RKO (cell line): ENCODE measurements at regions not wholly inside any gene's neighbourhood (a gene's known extent, or its start where the extent isn't known, plus 50 kb on each side); places are given as distances from the start of the nearest gene placed in this dataset.
A peak's percentile ranks its signal among the peaks of the same experiment; 100 is the strongest.
"Not testable (repeated sequence)": the region's sequence is repeated elsewhere in the genome, so short reads cannot be mapped to it uniquely, and the experiment has no call there.

Experiments
- DNase-seq: peaks from one replicate; pipeline ENCODE4 v3.0.0-alpha.2; 2016; ENCODE audit warnings: low spot score

DNA sequence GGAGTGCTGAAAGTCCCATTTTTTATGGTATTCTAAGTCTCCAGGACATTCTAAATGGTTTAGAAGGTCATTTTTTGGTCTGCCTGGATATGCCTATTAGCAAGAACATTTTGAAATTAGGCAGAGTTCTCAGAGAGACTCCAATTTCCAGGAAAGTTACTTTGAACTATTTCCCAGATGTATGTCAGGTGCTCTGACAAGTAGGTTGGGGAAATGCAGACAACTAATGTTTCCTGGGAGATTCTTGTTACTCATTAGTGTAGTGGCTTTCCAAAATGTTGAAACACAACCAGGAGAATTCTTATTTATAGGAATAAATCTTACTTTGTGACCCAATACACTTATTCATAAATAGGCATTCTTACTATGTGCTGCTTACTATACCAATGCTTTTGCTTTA lies 268.4 kb downstream of the ZNF37A start:
- not testable (repeated sequence) for DNase-seq

DNA sequence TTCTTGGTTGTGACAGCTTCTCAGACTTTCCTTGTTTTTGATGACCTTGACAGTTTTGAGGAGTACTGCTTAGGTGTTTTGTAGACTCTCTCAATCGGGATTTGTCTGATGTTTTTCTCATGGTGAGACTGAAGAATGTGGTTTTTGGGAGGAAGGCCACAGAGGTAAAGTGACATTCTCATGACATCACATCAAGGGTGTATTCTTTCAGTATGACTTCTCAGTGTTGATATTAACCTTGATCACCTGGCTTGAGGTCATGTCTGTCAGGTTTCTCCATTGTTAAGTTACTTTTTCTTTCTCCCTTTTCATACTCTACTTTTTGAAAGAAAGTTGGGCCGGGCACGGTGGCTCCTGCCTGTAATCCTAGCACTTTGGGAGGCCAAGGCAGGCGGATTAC lies 269.9 kb downstream of the ZNF37A start:
- DNase-seq = not testable (repeated sequence)

DNA sequence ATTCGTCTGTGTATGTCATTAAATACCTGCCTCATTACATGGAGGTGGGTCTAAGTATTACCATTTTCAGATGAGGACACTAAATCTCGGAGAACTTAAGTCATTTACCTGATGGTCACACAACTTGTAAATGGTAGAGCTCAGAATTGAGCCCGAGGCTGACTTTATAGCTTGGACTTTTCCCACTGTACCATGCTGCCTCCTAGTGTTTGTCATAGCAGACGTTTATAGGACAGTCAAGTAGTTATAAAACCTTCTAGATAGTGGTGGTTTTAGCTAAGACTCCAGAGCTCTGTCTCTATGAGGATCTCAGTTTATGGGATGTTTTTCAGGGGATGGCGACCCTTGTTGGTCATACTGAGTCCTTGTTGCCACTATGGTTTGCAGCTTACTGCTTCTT lies 271.8 kb downstream of the ZNF37A start:
- DNase-seq = peak; percentile 68

DNA sequence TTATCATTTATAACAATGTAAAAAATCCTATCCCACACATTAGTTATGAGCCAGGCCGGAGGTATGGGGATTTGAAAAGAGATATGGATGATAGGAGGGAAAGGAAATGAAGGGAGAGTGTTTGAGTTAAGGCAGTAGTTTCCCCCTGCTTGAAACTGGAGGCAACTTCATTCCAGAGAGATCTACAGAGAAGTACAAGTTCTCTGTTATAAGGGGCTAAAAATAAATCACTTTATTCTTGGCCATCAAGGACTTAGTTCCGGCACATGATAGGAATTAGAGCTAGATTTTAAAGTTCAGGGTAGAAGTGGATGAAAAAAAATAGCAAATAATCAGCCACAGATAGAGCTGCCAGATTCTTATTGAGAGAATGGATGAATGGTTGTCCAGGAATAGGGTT lies 289.7 kb downstream of the ZNF37A start:
- DNase-seq = not testable (repeated sequence)

DNA sequence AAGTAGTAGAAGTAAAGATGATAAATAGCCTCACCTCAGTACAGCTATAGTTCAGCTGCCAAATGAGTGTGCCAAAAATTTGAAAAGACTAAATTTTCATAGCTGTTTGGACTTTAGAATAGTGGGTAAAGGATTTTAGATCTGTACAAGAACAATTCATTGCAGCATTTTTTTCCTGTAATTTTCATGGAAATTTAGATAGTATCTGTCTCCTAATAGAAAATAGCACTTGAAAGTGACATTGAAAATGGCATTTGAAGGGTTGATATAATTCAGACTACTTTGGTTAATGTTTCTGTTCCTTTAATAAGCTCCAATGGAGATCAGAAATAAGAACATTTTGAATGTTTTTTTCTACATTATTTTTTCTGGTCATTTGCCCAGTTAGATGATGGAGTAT lies 292.7 kb downstream of the ZNF37A start:
- DNase-seq = not testable (repeated sequence)

DNA sequence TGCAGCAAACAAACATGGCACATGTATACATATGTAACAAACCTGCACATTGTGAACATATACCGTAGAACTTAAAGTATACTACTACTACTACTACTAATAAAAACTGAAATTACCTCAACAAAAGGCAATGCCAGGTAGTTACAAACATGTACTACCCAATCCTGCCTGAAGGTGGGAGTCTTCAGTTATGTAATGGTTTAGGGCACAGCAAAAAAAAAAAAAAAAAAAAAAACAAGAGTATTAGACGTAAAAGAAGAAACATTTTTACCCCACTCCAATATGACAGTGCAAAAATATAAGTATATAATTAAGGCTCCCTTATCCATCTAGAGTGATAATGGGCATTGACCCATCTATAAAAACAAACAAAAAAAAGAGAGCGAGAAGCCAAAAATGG lies 296.6 kb downstream of the ZNF37A start:
- DNase-seq = peak; percentile 7

DNA sequence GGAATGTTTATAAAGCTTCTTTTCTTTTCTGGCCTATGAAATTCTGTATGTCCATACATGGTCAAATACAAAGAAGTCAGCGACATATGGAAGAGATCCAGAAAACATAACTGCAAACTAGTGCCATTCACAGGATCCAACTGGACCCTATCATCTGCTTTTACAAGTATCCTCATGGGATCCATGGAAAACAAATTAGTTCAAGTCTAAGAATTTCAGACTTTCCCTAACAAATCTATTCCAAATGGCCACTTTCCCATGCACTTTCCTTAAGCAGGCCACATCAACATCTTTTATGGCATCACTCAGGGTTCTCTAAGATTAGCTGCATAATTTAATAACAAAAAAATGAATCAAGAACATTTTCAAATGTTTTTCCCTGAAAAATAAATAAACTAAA lies 301.3 kb downstream of the ZNF37A start:
- not testable (repeated sequence) for DNase-seq

DNA sequence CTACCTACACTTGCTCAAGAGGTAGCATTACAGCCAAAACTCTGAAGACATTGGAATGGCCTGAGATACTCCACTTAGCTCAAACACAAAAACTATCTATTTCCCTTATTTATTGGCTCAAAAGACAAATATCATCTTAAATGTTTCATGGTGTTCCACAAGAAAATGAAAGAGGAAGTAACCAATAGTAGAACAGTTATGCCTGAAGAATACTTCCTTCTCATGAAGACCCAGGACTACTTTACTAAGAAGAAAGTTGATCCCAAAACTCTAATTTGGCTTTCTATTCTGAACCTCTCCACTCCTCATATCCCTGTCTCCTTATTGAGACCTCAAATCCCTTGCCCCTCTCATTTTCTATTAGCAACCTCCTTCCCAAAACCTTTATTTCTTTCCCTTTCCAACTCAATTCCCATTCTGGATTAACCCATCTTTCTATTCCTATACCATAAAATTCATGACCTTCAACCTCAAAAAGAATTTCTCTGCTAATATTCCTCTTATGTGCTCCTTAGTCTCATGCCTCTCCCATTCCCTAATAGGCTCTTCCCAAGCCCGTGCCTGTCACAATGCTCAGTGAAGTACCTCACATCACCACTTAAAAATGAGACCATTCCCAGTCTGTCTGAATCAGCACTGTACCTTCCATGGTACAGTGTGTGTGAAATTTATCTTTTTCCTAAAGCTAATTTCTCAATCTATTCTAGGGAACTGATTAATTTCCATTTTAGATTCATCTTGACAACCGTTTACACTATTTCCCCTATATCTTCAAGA lies 302.2 kb downstream of the ZNF37A start:
- DNase-seq = not testable (repeated sequence)

DNA sequence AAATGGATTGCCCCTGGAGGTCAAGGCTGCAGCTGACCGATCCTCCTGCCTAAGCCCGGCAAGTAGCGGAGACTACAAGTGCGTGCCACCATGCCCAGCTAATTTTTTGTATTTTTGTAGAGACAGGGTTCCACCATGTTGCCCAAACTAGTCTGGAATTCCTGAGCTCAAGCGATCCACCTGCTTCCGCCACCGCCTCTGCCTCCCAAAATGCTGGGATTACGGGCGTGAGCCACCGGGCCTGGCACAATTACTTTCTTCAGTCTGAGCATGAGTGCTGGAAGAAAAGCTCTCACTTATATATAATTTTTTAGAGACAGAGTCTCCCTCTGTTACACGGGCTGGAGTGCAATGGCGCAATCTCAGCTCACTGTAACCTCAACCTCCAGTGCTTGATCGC lies 307.4 kb downstream of the ZNF37A start:
- DNase-seq = not testable (repeated sequence)

DNA sequence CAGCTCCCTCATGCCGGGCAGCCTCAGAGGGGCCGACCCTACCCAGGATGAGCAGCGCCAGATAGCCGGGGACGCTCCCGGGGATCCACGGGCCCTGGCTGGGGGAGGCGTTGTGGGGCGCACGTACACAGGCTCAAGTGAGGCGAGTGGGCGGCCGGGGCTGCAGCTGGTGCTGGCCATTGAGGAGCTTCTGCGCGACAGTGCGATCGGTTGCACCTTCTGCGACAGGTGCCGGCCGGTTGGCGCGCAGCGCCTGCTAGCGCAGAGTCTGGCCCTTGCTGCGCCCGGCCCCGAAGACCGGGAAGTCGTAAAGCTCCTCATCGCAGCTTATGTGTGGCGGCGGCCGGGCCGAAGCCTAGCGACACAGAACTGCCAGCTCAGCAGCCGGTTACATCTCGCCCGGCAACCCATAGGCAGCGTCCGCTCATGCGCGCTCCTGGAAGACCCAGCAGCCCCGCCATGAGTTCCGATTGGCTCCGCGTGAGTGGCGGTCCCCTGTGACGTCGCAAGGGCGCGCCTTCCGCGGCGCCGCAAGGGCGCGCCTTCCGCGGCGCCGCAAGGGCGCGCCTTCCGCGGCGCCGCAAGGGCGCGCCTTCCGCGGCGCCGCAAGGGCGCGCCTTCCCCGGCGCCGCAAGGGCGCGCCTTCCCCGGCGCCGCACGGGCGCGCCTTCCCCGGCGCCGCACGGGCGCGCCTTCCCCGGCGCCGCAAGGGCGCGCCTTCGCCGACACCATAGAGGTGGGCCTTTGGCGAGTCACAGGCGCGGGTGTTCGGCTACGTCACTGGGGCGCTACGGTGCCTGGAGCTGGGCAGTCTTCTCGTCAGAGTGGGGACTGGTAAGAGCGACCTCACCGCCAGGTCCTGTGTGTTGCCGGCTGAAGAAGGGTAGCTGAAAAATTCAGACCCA lies 308.6 kb downstream of the ZNF37A start:
- peak; percentile 97 for DNase-seq

DNA sequence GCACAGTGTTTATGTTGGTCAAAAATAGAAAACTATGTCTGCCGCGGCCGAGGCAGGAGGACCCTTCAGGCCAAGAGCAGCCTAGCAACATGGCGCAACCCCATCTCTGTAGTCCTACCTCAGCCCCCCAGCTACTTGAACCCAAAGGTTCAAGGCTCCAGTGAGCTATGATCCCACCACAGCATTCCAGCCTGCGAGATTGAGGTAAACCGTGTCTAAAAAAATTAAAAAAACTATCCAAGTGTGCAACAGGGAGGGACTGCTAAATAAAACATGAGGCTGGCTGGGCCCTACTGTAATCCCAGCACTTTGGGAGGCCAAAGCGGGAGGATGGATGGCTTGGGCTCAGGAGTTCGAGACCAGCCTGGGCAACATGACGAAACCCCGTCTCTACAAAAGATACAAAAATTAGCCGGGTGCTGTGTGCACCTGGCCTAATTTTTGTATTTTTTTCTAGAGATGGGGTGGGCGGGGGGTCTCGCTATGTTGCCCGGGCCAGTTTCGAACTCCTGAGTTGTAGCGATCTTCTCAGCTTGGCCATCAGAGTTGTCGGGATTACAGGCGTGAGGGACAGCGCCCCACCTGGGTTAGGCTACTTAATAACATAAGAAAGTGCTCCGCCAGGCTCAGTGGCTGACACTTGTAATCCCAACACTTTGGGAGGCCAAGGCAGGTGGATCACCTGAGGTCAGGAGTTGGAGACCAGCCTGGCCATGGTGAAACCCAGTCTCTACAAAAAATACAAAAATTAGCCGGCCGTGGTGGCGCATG lies 309.4 kb downstream of the ZNF37A start:
- DNase-seq = not testable (repeated sequence)

DNA sequence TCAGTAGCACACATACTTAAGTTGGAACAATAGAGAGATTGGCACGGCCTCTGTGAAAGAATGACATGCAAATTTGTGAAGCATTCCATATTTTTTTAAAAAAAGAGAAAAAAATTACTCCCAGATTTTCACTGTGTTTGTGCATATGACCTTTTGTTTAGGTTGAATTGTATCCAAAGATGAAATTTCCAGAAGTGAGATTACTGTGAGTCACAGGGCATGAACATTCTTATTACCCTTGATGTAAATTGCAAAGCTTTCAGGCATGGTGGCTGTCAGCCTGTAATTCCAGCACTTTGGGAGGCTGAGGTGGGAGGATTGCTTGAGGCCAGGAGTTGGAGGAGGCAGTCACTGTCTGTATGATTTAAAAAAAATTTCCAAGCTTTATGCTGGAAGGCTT lies 329.5 kb downstream of the ZNF37A start:
- DNase-seq = not testable (repeated sequence)

DNA sequence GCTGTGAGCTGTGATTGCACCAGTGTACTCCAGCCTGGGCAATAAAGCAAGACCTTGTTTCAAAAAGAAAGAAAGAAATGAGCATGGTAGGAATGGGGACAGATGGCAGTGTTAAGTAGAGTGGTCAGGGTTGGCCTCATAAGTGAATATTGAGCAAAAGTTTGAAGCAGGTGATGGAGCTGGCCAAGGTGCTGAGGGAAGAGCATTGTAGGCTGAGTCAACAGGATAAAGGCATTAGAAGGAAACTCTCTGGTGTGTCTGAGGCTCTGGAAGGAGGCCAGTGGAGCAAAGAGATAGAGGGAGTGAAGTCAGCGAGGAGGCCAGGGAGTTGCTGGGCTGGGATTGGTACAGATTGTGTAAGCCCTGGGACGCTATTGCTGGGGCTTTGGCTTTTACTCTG lies 336.1 kb downstream of the ZNF37A start:
- DNase-seq = not testable (repeated sequence)

DNA sequence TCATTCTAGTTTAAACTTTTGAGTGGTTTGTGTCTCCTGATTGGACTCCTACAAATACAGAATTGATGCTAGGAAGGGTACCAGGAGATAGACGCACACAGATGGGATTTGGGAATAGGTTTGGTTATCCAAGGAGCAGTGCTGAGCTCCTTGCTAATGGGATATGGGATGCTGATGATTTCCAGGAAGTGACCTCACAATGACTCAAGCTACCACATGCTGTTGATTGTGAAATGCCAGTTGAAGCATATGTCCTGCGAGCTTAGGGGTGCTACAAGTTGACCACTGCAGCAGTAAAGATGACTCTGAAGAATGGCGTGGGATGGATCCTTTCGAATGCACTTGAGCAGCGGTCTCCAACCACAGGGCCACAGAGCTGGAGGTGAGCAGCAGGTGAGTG lies 343.2 kb downstream of the ZNF37A start:
- peak; percentile 68 for DNase-seq

DNA sequence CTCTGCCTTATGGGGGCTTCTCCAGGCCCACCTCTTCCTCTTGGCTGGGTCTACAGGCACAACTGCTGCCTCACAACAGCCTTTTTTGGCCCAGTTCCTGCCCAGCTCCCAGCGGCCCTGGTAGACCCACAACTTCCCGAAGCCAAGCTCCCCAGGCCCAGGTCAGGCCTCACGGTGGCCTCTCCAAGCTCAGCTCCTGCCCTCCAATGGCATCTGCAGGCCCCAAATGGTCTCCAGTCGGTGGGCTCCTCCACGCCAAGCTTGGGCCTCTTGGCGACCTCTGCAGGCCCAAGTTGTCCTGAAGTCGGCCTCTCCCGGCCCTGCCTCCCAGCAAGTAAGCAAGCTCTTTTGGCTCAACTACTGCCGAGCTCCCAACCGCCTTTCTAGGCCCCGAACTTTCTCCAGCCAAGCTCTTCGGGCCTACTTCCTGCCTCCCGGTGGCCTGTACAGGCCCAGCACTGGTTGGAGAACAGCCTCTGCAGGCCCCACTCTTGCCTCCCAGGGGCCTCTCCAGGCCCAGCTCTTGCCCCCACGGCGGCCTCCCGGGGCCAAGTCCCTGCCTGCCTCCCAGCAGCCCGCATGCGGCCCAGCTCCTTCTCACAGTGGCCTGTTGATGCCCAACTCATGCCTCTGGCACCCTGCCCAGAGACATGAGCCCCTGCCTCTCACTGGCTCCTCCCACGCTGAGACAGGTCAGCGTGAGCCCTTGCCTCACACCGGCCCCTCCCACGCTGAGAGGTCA lies 354.6 kb downstream of the ZNF37A start:
- DNase-seq = not testable (repeated sequence)

DNA sequence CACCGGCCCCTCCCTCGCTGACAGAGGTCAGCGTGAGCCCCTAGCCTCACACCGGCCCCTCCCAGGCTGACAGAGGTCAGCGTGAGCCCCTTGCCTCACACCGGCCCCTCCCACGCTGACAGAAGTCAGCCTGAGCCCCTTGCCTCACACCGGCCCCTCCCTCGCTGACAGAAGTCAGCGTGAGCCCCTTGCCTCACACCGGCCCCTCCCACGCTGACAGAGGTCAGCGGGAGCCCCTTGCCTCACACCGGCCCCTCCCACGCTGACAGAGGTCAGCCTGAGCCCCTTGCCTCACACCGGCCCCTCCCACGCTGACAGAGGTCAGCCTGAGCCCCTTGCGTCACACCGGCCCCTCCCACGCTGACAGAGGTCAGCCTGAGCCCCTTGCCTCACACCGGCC lies 355.5 kb downstream of the ZNF37A start:
- DNase-seq = not testable (repeated sequence)

DNA sequence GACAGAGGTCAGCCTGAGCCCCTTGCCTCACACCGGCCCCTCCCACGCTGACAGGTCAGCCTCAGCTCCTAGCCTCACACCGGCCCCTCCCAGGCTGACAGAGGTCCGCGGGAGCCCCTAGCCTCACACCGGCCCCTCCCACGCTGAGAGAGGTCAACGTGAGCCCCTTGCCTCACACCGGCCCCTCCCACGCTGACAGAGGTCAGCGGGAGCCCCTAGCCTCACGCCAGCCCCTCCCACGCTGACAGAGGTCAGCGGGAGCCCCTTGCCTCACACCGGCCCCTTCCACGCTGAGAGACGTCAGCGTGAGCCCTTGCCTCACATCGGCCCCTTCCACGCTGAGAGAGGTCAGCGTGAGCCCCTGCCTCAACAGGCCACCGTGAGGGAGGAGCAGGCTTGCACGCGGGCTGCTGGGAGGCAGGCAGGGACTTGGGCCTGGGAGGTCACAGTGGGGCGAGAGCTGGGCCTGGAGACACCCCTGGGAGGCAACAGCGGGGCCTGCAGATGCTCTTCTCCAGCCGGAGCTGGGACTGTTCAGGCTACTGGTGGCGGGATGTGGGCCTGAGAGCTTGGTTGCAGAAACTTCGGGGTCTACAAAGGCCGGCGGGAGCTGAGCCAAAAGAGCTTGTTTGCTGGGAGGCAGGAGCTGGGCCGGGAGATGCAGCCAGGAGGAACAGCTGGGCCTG lies 356.4 kb downstream of the ZNF37A start:
- DNase-seq = not testable (repeated sequence)

DNA sequence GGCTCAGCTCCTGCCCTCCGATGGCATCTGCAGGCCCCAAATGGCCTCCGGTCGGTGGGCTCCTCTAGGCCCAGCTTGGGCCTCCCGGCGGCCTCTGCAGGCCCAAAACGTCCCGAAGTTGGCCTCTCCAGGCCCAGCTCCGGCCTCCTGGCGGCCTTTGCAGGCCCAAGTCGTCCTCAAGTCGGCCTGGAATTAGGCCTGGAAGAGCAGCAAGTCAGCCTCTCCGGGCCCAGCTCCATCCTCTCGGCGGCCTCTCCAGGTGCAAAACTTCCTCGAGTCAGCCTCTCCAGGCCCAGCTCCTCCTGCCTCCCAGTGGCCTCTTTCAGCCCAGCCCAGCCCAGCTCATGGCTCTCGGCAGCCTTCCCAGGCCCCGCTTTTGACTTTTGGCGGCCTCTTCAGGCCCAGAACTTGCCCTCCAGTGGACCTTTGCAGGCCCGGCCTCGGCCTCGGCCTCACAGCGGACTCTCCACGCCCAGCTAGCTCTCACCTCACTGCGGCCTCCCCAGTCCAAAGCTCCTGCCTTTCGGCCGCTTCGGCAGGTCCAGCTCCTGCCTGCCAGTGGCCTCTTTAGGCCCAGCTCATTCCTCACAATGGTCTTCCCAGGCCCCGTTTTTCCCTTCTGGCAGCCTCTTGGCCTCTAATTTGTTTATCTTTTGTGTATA lies 357.3 kb downstream of the ZNF37A start:
- DNase-seq = not testable (repeated sequence)
